Gastroesophageal sphincter (tissue), 4 donors: ENCODE measurements at regions not wholly inside any gene's neighbourhood (a gene's known extent, or its start where the extent isn't known, plus 50 kb on each side); places are given as distances from the start of the nearest gene placed in this dataset.

Experiments used
- ATAC-seq: fragments of 150-250 bp; one replicate; pipeline ENCODE4 v1.9.1; 2016; ENCODE audit warnings: mild to moderate bottlenecking, moderate library complexity
- H3K27ac ChIP-seq, 4 donors: fragments of 200-600 bp; sonication (generic) in 3 of 4; 1 replicate in 3 of 4; 2 replicates in 1 of 4; pipeline ENCODE4 v1.5.1; 2016 to 2019
- H3K27me3 ChIP-seq: fragments of 200-600 bp; sonication (generic); one replicate; pipeline ENCODE4 v1.5.1; 2019
- H3K36me3 ChIP-seq, 2 donors: fragments of 200-600 bp; sonication (generic); one replicate each; pipeline ENCODE4 v1.5.1; 2019; ENCODE audit warnings: control low read depth in 1 of 2
- H3K4me1 ChIP-seq, 3 donors: fragments of 200-600 bp; sonication (generic); 1 replicate in 2 of 3; 2 replicates in 1 of 3; pipeline ENCODE4 v1.5.1; 2016 to 2019; ENCODE audit warnings: control low read depth in 2 of 3
- H3K4me3 ChIP-seq, 2 donors: fragments of 200-600 bp; sonication (generic); one replicate each; pipeline ENCODE4 v1.5.1; 2019; ENCODE audit warnings: mild to moderate bottlenecking in 1 of 2, moderate library complexity in 1 of 2
- H3K9me3 ChIP-seq, 3 donors: fragments of 200-600 bp; sonication (generic); one replicate each; pipeline ENCODE4 v1.5.1; 2017 to 2019; ENCODE audit warnings: control low read depth in 2 of 3
- CTCF ChIP-seq, 4 experiments: fragments of 200-600 bp in 2 of 4; fragments of 450-650 bp in 2 of 4; sonication (generic) in 1 of 4; IDR thresholded peaks; one replicate each; pipeline ENCODE4 v1.5.1; 2017 to 2019; ENCODE audit warnings: antibody characterized with exemption in 4 of 4, mild to moderate bottlenecking in 2 of 4, moderate library complexity in 2 of 4
- EP300 ChIP-seq: sonication (generic); formaldehyde crosslinking; IDR thresholded peaks from one replicate; pipeline ENCODE4 v1.6.1; 2017; ENCODE audit warnings: antibody characterized with exemption, mild to moderate bottlenecking
- POLR2A ChIP-seq, 2 donors: fragments of 450-650 bp; IDR thresholded peaks; one replicate each; pipeline ENCODE4 v1.6.1; 2017; ENCODE audit warnings: antibody characterized with exemption in 2 of 2, mild to moderate bottlenecking in 2 of 2, moderate library complexity in 1 of 2
- POLR2AphosphoS5 ChIP-seq: sonication (generic); formaldehyde crosslinking; IDR thresholded peaks from one replicate; pipeline ENCODE4 v1.6.1; 2017; ENCODE audit warnings: antibody characterized with exemption
- WGBS, 2 donors: methylation state at CpG; one replicate each; pipeline ENCODE4 v1.1.5; 2018; ENCODE audit warnings: low coverage in 1 of 2; 5-methylcytosine and 5-hydroxymethylcytosine counted together

- whole genome bisulfite sequencing, 2 donors = 77 to 87% methylated on average over 5 to 8 of the region's 9 CpGs
- no peak for ATAC-seq
- H3K36me3 ChIP-seq = no peaks in the 10 kb centered on the region
Observed at GRCh38 chr3:30245858-30246622, 360.4 kb upstream of the TGFBR2 start.

GRCh38 chr3:30248423-30248822, 358.0 kb upstream of the TGFBR2 start:
- ATAC-seq = no peak
- H3K27me3 ChIP-seq = no peaks in the 10 kb centered on the region
- H3K27ac ChIP-seq = no peak overlapping the region
- no peak overlapping the region for H3K4me3 ChIP-seq
- no peaks in the 10 kb centered on the region for H3K4me1 ChIP-seq
- 47 to 88% methylated on average over 1 of the region's 1 CpG for WGBS, 2 donors
- no peaks in the 10 kb centered on the region for H3K36me3 ChIP-seq
- no peak for TF ChIP-seq POLR2AphosphoS5
- TF ChIP-seq POLR2A (IDR thresholded peaks at IDR 0.05) = no peak
- TF ChIP-seq EP300 = no peak
- TF ChIP-seq CTCF (IDR thresholded peaks at IDR 0.05) = no peak
- no peaks in the 10 kb centered on the region for H3K9me3 ChIP-seq

More at GRCh38 chr3:30245858-30246622, 360.4 kb upstream of the TGFBR2 start:
- Histone ChIP-seq H3K27me3 (no peaks in the 10 kb centered on the region), H3K4me3 (no peak overlapping the region), H3K27ac (no peak overlapping the region), H3K4me1 (no peaks in the 10 kb centered on the region), H3K9me3 (no peaks in the 10 kb centered on the region)
- TF ChIP-seq POLR2AphosphoS5 (no peak), CTCF (IDR thresholded peaks at IDR 0.05) (no peak), POLR2A (IDR thresholded peaks at IDR 0.05) (no peak), EP300 (no peak)

GRCh38 chr3:30252474-30252873, 353.9 kb upstream of the TGFBR2 start:
- Histone ChIP-seq H3K4me3 (no peak overlapping the region), H3K9me3 (no peaks in the 10 kb centered on the region), H3K27me3 (no peaks in the 10 kb centered on the region), H3K27ac (no peak overlapping the region), H3K36me3 (no peaks in the 10 kb centered on the region), H3K4me1 (no peaks in the 10 kb centered on the region)
- TF ChIP-seq POLR2A (IDR thresholded peaks at IDR 0.05) (no peak), POLR2AphosphoS5 (no peak), CTCF (IDR thresholded peaks at IDR 0.05) (no peak), EP300 (no peak)
- no peak for ATAC-seq

GRCh38 chr3:30253832-30254231, 352.6 kb upstream of the TGFBR2 start:
- TF ChIP-seq POLR2AphosphoS5 (no peak), POLR2A (IDR thresholded peaks at IDR 0.05) (no peak), CTCF (IDR thresholded peaks at IDR 0.05) (no peak), EP300 (no peak)
- Histone ChIP-seq H3K4me1 (no peaks in the 10 kb centered on the region), H3K9me3 (no peaks in the 10 kb centered on the region), H3K27me3 (no peaks in the 10 kb centered on the region), H3K27ac (no peak overlapping the region), H3K4me3 (no peak overlapping the region), H3K36me3 (no peaks in the 10 kb centered on the region)
- 90 to 100% methylated on average over 1 of the region's 1 CpG for WGBS, 2 donors
- ATAC-seq = no peak

GRCh38 chr3:30256474-30256873, 349.9 kb upstream of the TGFBR2 start:
- Histone ChIP-seq H3K27me3 (no peaks in the 10 kb centered on the region), H3K27ac (no peak overlapping the region), H3K4me3 (no peak overlapping the region), H3K4me1 (peaks cover 0 to 12% (median 4%) of the 10 kb centered on the region in 3 donors), H3K9me3 (no peaks in the 10 kb centered on the region), H3K36me3 (no peaks in the 10 kb centered on the region)
- 88 to 90% methylated on average over 1 of the region's 1 CpG for WGBS, 2 donors
- ATAC-seq = no peak
- TF ChIP-seq POLR2AphosphoS5 (no peak), EP300 (no peak)
